ENCODE measurements at regions not wholly inside any gene's neighbourhood (a gene's known extent, or its start where the extent isn't known, plus 50 kb on each side); places are given as distances from the start of the nearest gene placed in this dataset.

DNA sequence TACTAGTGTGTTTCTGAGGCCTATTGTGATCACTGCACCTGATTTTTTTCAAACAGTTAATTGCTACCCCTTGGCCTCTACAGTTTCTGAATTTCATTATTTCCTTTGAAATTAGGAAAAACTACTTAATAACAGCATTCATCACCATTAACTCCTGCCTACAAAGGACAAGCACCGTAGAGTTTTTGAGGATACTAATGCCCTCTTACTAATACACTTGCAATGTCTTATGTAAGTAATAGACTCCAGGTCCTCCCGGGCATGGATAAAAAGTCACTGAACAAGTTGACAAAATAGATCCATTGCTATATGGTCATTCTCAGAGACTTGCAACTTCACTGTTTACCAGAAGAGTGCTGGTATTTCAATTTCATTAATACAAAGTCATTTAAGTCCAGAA lies 1172.5 kb downstream of the CDH12 start:
- DNase-seq (ENCODE audit: low read depth, low spot score) (no peak), FAIRE-seq (no peak)
- CTCF ChIA-PET, result no interaction called here
- BruUV-seq (replicated peaks), result no TSS peak
- H3K4me2 ChIP-seq (ENCODE audit: insufficient read depth, low read length), result no peak overlapping the region
- no peaks in the 10 kb centered on the region for H3K27me3 ChIP-seq (ENCODE audit: control insufficient read depth in 2 of 2, insufficient read depth in 2 of 2, low read length in 2 of 2)
- peaks cover 34% of the 10 kb centered on the region for H3K4me1 ChIP-seq (ENCODE audit: control insufficient read depth, extremely low read depth, insufficient read depth, low read length)
- H3K9ac ChIP-seq (replicated peaks; ENCODE audit: extremely low read depth, insufficient read depth, low read length), result no peak overlapping the region
- H3K9me1 ChIP-seq (replicated peaks; ENCODE audit: control insufficient read depth, extremely low read depth, insufficient read depth, low read length), result no peaks in the 10 kb centered on the region
- no peak overlapping the region for H3K27ac ChIP-seq (ENCODE audit: insufficient read depth, low read depth, low read length)
- H4K20me1 ChIP-seq (replicated peaks; ENCODE audit: control insufficient read depth, extremely low read depth, insufficient read depth, low read length), result no peaks in the 10 kb centered on the region
- intact Hi-C loops (cut with micrococcal nuclease), result no loop called here
- no peaks in the 10 kb centered on the region for H3K9me3 ChIP-seq (replicated peaks; ENCODE audit: control insufficient read depth, insufficient read depth, low read length)
- H3K79me2 ChIP-seq (ENCODE audit: control insufficient read depth, insufficient read depth, low read length), result no peaks in the 10 kb centered on the region
- TF ChIP-seq GATA2 (IDR thresholded peaks at IDR 0.05; ENCODE audit: insufficient read depth, insufficient read length, low read depth, low read length), result no peak
- TF ChIP-seq MYC (IDR thresholded peaks at IDR 0.05; ENCODE audit: low read depth, low read length), result no peak
- TF ChIP-seq, protein P1, sequence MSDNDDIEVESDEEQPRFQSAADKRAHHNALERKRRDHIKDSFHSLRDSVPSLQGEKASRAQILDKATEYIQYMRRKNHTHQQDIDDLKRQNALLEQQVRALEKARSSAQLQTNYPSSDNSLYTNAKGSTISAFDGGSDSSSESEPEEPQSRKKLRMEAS (IDR thresholded peaks at IDR 0.05; ENCODE audit: insufficient read depth, insufficient read length), result no peak
- TF ChIP-seq FOS (IDR thresholded peaks at IDR 0.05; ENCODE audit: borderline replicate concordance, insufficient read depth, low read length), result no peak
- no peak for TF ChIP-seq POLR2AphosphoS5 (IDR thresholded peaks at IDR 0.05; ENCODE audit: insufficient read depth, low read depth, low read length)
- TF ChIP-seq CTCF (IDR thresholded peaks at IDR 0.05; ENCODE audit: extremely low read depth in 1 of 2, insufficient read depth in 1 of 2, low read depth in 1 of 2, low read length in 2 of 2), result no peak
- TF ChIP-seq JUN (IDR thresholded peaks at IDR 0.05; ENCODE audit: borderline replicate concordance, insufficient read depth, insufficient read length, low read depth), result no peak
- no peak for TF ChIP-seq POLR2A (IDR thresholded peaks at IDR 0.05; ENCODE audit: low read depth, low read length)
- TF ChIP-seq EZH2 (IDR thresholded peaks at IDR 0.05; ENCODE audit: borderline replicate concordance, low read depth, low read length, severe bottlenecking), result no peak
- no peaks in the 10 kb centered on the region for H3K36me3 ChIP-seq (ENCODE audit: control insufficient read depth in 2 of 2, extremely low read depth in 1 of 2, insufficient read depth in 2 of 2, low read length in 2 of 2)
- H3K4me3 ChIP-seq (replicated peaks in 1 of 3; ENCODE audit: insufficient read depth in 1 of 3, low read depth in 1 of 3, low read length in 3 of 3), result no peak overlapping the region
- H2AFZ ChIP-seq (ENCODE audit: low read depth, low read length), result no peak overlapping the region
- dilution Hi-C loops (cut with MboI; ENCODE audit: extremely low pct_ligation_motif_present, low sequenced_read_pairs), result no loop called here
- POLR2A ChIA-PET, result no interaction called here

Data from endothelial cell of umbilical vein (primary cell).